OCI-LY7 (cell line): ENCODE measurements at regions not wholly inside any gene's neighbourhood (a gene's known extent, or its start where the extent isn't known, plus 50 kb on each side); places are given as distances from the start of the nearest gene placed in this dataset.

Experiments
- BruUV-seq: library from RNA; stranded (reverse); fragments of 400-500 nt; replicated peaks from 2 replicates; lab custom pipeline; 2021; lab: Mats Ljungman, UMichigan
- CTCF ChIA-PET: fragments of 300-600 bp; sonication (Branson Sonifier 250); formaldehyde crosslinking; loops from one replicate; lab custom pipeline; 2022; ENCODE audit warnings: antibody characterized with exemption; ENCODE audit not compliant: unreplicated experiment; lab: Charles Lee
- POLR2A ChIA-PET: fragments of 300-600 bp; sonication (Branson Sonifier 250); formaldehyde crosslinking; loops from one replicate; lab custom pipeline; 2022; ENCODE audit warnings: antibody characterized with exemption; lab: Charles Lee
- DNase-seq: peaks from one replicate; pipeline ENCODE4 v3.0.0-alpha.2; 2015; ENCODE audit warnings: low spot score
- H2AFZ ChIP-seq: fragments of 200-600 bp; sonication (generic), shearing (Covaris generic); 2 replicates; pipeline ENCODE4 v1.6.1; 2014; ENCODE audit warnings: mild to moderate bottlenecking, antibody characterized with exemption, low read length, moderate library complexity
- H3K27ac ChIP-seq: fragments of 200-600 bp; sonication (generic); 2 replicates; pipeline ENCODE4 v1.5.1; 2014; ENCODE audit warnings: mixed run types, low read depth, mild to moderate bottlenecking, moderate library complexity, low read length, inconsistent platforms; ENCODE audit not compliant: poor library complexity, severe bottlenecking
- H3K36me3 ChIP-seq: fragments of 200-600 bp; sonication (generic); 2 replicates; pipeline ENCODE4 v1.6.1; 2014; ENCODE audit warnings: mild to moderate bottlenecking, antibody characterized with exemption, low read length, moderate library complexity, mixed read lengths; ENCODE audit not compliant: insufficient read depth
- H3K4me1 ChIP-seq: fragments of 200-600 bp; sonication (generic); 2 replicates; pipeline ENCODE4 v1.5.1; 2014; ENCODE audit warnings: mild to moderate bottlenecking, low read length; ENCODE audit not compliant: insufficient read depth, poor library complexity, severe bottlenecking
- H3K4me2 ChIP-seq: fragments of 200-600 bp; sonication (generic); 2 replicates; pipeline ENCODE4 v1.6.1; 2014; ENCODE audit warnings: mild to moderate bottlenecking, low read length
- H3K4me3 ChIP-seq: fragments of 200-600 bp; sonication (generic); 2 replicates; pipeline ENCODE4 v1.5.1; 2014; ENCODE audit warnings: mild to moderate bottlenecking, low read depth, low read length; ENCODE audit not compliant: poor library complexity, severe bottlenecking
- H3K79me2 ChIP-seq: fragments of 200-600 bp; sonication (generic); 2 replicates; pipeline ENCODE4 v1.6.1; 2016; ENCODE audit warnings: low read depth, mild to moderate bottlenecking, low read length, moderate library complexity, mixed read lengths; ENCODE audit not compliant: insufficient read depth
- H3K9me2 ChIP-seq: fragments of 200-600 bp; sonication (generic); 2 replicates; pipeline ENCODE4 v1.6.1; 2016; ENCODE audit warnings: mild to moderate bottlenecking, low read length, mixed read lengths; ENCODE audit not compliant: insufficient read depth
- H3K9me3 ChIP-seq: fragments of 200-600 bp; sonication (generic); 2 replicates; pipeline ENCODE4 v1.6.1; 2014; ENCODE audit warnings: mild to moderate bottlenecking, mixed run types, low read length, mixed read lengths
- H4K20me1 ChIP-seq: fragments of 200-600 bp; sonication (generic); 2 replicates; pipeline ENCODE4 v1.6.1; 2014; ENCODE audit warnings: mild to moderate bottlenecking, antibody characterized with exemption, low read length, moderate library complexity, mixed read lengths; ENCODE audit not compliant: insufficient read depth
- CTCF ChIP-seq: fragments of 200-600 bp; sonication (generic); conservative IDR thresholded peaks from 2 replicates; pipeline ENCODE4 v1.5.1; 2014; ENCODE audit warnings: mild to moderate bottlenecking, antibody characterized with exemption, low read length, moderate library complexity, mixed read lengths
- EZH2phosphoT487 ChIP-seq: fragments of 200-600 bp; sonication (generic); IDR thresholded peaks from 2 replicates; pipeline ENCODE4 v1.6.1; 2018; ENCODE audit warnings: low read depth, borderline replicate concordance, mild to moderate bottlenecking, mixed run types, antibody characterized with exemption, low read length, moderate library complexity, mixed read lengths
- intact Hi-C: fragments of 100-400 bp; cut with micrococcal nuclease; formaldehyde crosslinking; loops from one replicate; pipeline ENCODE4 v1.10.0; 2022; ENCODE audit not compliant: unreplicated experiment

GRCh38 chr13:22194106-22194805, 523.4 kb downstream of the FGF9 start:
- no peaks in the 10 kb centered on the region for H3K9me2 ChIP-seq
- no peaks in the 10 kb centered on the region for H4K20me1 ChIP-seq
- H3K4me2 ChIP-seq = no peak overlapping the region
- H2AFZ ChIP-seq = no peak overlapping the region
- H3K4me3 ChIP-seq = no peak overlapping the region
- H3K9me3 ChIP-seq = no peaks in the 10 kb centered on the region
- ChIA-PET POLR2A (no interaction called here), CTCF (no interaction called here)
- H3K27ac ChIP-seq = no peak overlapping the region
- no TSS peak for BruUV-seq
- no peaks in the 10 kb centered on the region for H3K36me3 ChIP-seq
- TF ChIP-seq CTCF (no peak), EZH2phosphoT487 (no peak)
- intact Hi-C loops = no loop called here
- no peaks in the 10 kb centered on the region for H3K79me2 ChIP-seq
- DNase-seq = no peak
- no peaks in the 10 kb centered on the region for H3K4me1 ChIP-seq

- TF ChIP-seq CTCF = no peak
- no peak for TF ChIP-seq EZH2phosphoT487
- Histone ChIP-seq H3K4me1 (no peaks in the 10 kb centered on the region), H3K36me3 (no peaks in the 10 kb centered on the region), H3K9me3 (no peaks in the 10 kb centered on the region), H3K4me2 (no peak overlapping the region), H3K9me2 (no peaks in the 10 kb centered on the region), H2AFZ (no peak overlapping the region), H4K20me1 (no peaks in the 10 kb centered on the region), H3K79me2 (no peaks in the 10 kb centered on the region), H3K27ac (no peak overlapping the region), H3K4me3 (no peak overlapping the region)
- ChIA-PET POLR2A (no interaction called here), CTCF (no interaction called here)
- BruUV-seq = no TSS peak
- DNase-seq = no peak
- intact Hi-C loops = no loop called here
Observed at GRCh38 chr13:22195726-22196125, 524.9 kb downstream of the FGF9 start.

GRCh38 chr13:22196777-22197176, 525.9 kb downstream of the FGF9 start:
- intact Hi-C loops = no loop called here
- no peaks in the 10 kb centered on the region for H3K9me2 ChIP-seq
- CTCF ChIA-PET = no interaction called here
- BruUV-seq = no TSS peak
- no peak overlapping the region for H3K4me2 ChIP-seq
- H3K36me3 ChIP-seq = no peaks in the 10 kb centered on the region
- no peaks in the 10 kb centered on the region for H3K79me2 ChIP-seq
- DNase-seq = no peak
- H4K20me1 ChIP-seq = no peaks in the 10 kb centered on the region
- no peaks in the 10 kb centered on the region for H3K4me1 ChIP-seq
- H3K27ac ChIP-seq = no peak overlapping the region
- H3K4me3 ChIP-seq = no peak overlapping the region
- no peaks in the 10 kb centered on the region for H3K9me3 ChIP-seq
- POLR2A ChIA-PET = no interaction called here
- no peak for TF ChIP-seq EZH2phosphoT487
- TF ChIP-seq CTCF = no peak
- H2AFZ ChIP-seq = no peak overlapping the region
